ENCODE measurements at regions not wholly inside any gene's neighbourhood (a gene's known extent, or its start where the extent isn't known, plus 50 kb on each side); places are given as distances from the start of the nearest gene placed in this dataset.

DNA sequence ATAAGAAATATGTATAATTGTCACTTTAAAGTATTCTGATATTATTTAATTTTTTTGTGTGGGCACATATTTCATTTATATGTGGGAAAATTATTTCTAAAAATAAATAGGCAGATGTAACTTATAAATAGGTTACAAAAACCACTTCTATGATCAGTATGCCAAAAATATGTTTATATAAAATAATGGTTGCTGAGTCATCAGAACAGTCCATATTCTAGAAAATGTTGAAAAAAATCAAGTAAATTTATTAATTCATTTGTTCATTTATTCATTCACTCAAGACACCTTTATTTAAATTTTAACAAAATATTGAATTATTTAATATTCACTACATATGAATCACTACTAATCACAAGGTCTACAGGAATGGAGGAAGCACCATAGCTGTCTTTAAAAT is 1387.3 kb upstream of the C9orf72 start:
- TF ChIP-seq, protein P1, sequence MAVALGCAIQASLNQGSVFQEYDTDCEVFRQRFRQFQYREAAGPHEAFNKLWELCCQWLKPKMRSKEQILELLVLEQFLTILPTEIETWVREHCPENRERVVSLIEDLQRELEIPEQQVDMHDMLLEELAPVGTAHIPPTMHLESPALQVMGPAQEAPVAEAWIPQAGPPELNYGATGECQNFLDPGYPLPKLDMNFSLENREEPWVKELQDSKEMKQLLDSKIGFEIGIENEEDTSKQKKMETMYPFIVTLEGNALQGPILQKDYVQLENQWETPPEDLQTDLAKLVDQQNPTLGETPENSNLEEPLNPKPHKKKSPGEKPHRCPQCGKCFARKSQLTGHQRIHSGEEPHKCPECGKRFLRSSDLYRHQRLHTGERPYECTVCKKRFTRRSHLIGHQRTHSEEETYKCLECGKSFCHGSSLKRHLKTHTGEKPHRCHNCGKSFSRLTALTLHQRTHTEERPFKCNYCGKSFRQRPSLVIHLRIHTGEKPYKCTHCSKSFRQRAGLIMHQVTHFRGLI (tag by site-specific recombination; IDR thresholded peaks at IDR 0.05), result no peak
- TF ChIP-seq, protein P2, sequence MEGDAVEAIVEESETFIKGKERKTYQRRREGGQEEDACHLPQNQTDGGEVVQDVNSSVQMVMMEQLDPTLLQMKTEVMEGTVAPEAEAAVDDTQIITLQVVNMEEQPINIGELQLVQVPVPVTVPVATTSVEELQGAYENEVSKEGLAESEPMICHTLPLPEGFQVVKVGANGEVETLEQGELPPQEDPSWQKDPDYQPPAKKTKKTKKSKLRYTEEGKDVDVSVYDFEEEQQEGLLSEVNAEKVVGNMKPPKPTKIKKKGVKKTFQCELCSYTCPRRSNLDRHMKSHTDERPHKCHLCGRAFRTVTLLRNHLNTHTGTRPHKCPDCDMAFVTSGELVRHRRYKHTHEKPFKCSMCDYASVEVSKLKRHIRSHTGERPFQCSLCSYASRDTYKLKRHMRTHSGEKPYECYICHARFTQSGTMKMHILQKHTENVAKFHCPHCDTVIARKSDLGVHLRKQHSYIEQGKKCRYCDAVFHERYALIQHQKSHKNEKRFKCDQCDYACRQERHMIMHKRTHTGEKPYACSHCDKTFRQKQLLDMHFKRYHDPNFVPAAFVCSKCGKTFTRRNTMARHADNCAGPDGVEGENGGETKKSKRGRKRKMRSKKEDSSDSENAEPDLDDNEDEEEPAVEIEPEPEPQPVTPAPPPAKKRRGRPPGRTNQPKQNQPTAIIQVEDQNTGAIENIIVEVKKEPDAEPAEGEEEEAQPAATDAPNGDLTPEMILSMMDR (tag by site-specific recombination; IDR thresholded peaks at IDR 0.05), result no peak
- TF ChIP-seq ZNF121 (tag by site-specific recombination; IDR thresholded peaks at IDR 0.05) (no peak), ZBTB21 (tag by site-specific recombination; IDR thresholded peaks at IDR 0.05) (no peak), ZBTB17 (tag by site-specific recombination; IDR thresholded peaks at IDR 0.05) (no peak), ZBTB7A (tag by site-specific recombination; IDR thresholded peaks at IDR 0.05; ENCODE audit: low read depth) (no peak)

Data from HEK293 (cell line).